H1 (cell line): ENCODE measurements at regions not wholly inside any gene's neighbourhood (a gene's known extent, or its start where the extent isn't known, plus 50 kb on each side); places are given as distances from the start of the nearest gene placed in this dataset.
"Not testable (repeated sequence)": the region's sequence is repeated elsewhere in the genome, so short reads cannot be mapped to it uniquely, and the experiment has no call there.

Experiments used
- CTCF ChIA-PET: fragments of 300-600 bp; sonication (Branson Sonifier 250); formaldehyde crosslinking; loops from one replicate; lab custom pipeline; 2021; ENCODE audit not compliant: partially characterized antibody; lab: Charles Lee
- POLR2A ChIA-PET: fragments of 300-600 bp; sonication (Branson Sonifier 250); formaldehyde crosslinking; loops from one replicate; lab custom pipeline; 2021; ENCODE audit warnings: inconsistent platforms; ENCODE audit not compliant: partially characterized antibody; lab: Charles Lee
- DNase-seq, 2 experiments: peaks; one replicate each; pipeline versions ENCODE4 v3.0.0 to v3.0.0-alpha.2; 2010 to 2022; ENCODE audit warnings: low spot score in 2 of 2, low read depth in 1 of 2, mixed read lengths in 1 of 2
- FAIRE-seq: peaks from 2 replicates; lab custom pipeline; 2011; peaks lifted over from hg19 to GRCh38; lab: Jason Lieb, UNC
- H2AFZ ChIP-seq: 2 replicates; pipeline ENCODE4 v1.8.1; 2012; ENCODE audit warnings: low read length, inconsistent platforms
- H2AK5ac ChIP-seq: 2 replicates; pipeline ENCODE4 v1.6.1; 2013; ENCODE audit warnings: low read depth, low read length
- H2BK120ac ChIP-seq: replicated peaks from 2 replicates; pipeline ENCODE3; 2013; ENCODE audit warnings: low read depth, low read length, inconsistent platforms
- H2BK12ac ChIP-seq: 2 replicates; pipeline ENCODE4 v1.6.1; 2013; ENCODE audit warnings: low read depth, low read length
- H2BK15ac ChIP-seq: 2 replicates; pipeline ENCODE4 v1.6.1; 2013; ENCODE audit warnings: low read length
- H2BK20ac ChIP-seq: 2 replicates; pipeline ENCODE4 v1.6.1; 2013; ENCODE audit warnings: low read length
- H2BK5ac ChIP-seq: 2 replicates; pipeline ENCODE4 v1.6.1; 2013; ENCODE audit warnings: low read depth, low read length
- H3K14ac ChIP-seq: 2 replicates; pipeline ENCODE4 v1.6.1; 2013; ENCODE audit warnings: inconsistent platforms; ENCODE audit not compliant: insufficient read length
- H3K18ac ChIP-seq: 2 replicates; pipeline ENCODE4 v1.6.1; 2013; ENCODE audit warnings: low read length; ENCODE audit errors: extremely low read depth
- H3K23ac ChIP-seq: 2 replicates; pipeline ENCODE4 v1.6.1; 2013; ENCODE audit warnings: inconsistent platforms; ENCODE audit not compliant: insufficient read length
- H3K23me2 ChIP-seq: 2 replicates; pipeline ENCODE4 v1.6.1; 2013; ENCODE audit warnings: low read depth, low read length
- H3K27ac ChIP-seq: 2 replicates; pipeline ENCODE4 v1.6.1; 2011; ENCODE audit warnings: low read depth, low read length, inconsistent platforms
- H3K27me3 ChIP-seq, 4 experiments: replicated peaks in 1 of 4; 1 replicate in 1 of 4; 2 replicates in 3 of 4; pipeline versions ENCODE4 v1.6.1 to v1.8.1; 2011 to 2013; ENCODE audit warnings: low read length in 3 of 4, mild to moderate bottlenecking in 3 of 4, inconsistent platforms in 2 of 4, mixed read lengths in 2 of 4, moderate library complexity in 1 of 4; ENCODE audit not compliant: control insufficient read depth in 3 of 4, insufficient read depth in 3 of 4; ENCODE audit errors: extremely low read depth in 1 of 4
- H3K36me3 ChIP-seq, 4 experiments: 2 replicates each; pipeline versions ENCODE4 v1.6.1 to v1.8.1; 2011 to 2013; ENCODE audit warnings: mild to moderate bottlenecking in 4 of 4, low read length in 3 of 4, moderate library complexity in 2 of 4, control low read depth in 1 of 4, inconsistent platforms in 1 of 4; ENCODE audit not compliant: insufficient read depth in 4 of 4, control insufficient read depth in 2 of 4
- H3K4ac ChIP-seq: replicated peaks from 2 replicates; pipeline ENCODE3; 2013; ENCODE audit warnings: low read length, low read depth, mixed read lengths, inconsistent platforms; ENCODE audit not compliant: insufficient read length
- H3K4me1 ChIP-seq, 4 experiments: replicated peaks in 1 of 4; 1 replicate in 1 of 4; 2 replicates in 3 of 4; pipeline versions ENCODE4 v1.6.1 to v1.8.1; 2011 to 2013; ENCODE audit warnings: low read length in 3 of 4, inconsistent platforms in 2 of 4, mixed read lengths in 1 of 4; ENCODE audit not compliant: insufficient read depth in 4 of 4, control insufficient read depth in 3 of 4
- H3K4me2 ChIP-seq, 2 experiments: 2 replicates each; pipeline versions ENCODE4 v1.6.1 to v1.8.1; 2011 to 2013; ENCODE audit warnings: low read depth in 2 of 2, low read length in 2 of 2, control low read depth in 1 of 2, inconsistent platforms in 1 of 2, mild to moderate bottlenecking in 1 of 2; ENCODE audit not compliant: insufficient read depth in 1 of 2
- H3K4me3 ChIP-seq, 4 experiments: fragments of 200-600, 300-600 bp in 1 of 4; sonication (generic), shearing (Covaris generic), sonication (Bioruptor Twin) in 1 of 4; 2 replicates each; pipeline versions ENCODE4 v1.5.1 to v1.8.1; 2011 to 2016; ENCODE audit warnings: low read length in 4 of 4, low read depth in 3 of 4, control low read depth in 2 of 4, inconsistent platforms in 2 of 4, mild to moderate bottlenecking in 2 of 4, mixed read lengths in 1 of 4, moderate library complexity in 1 of 4; ENCODE audit not compliant: insufficient read depth in 2 of 4; ENCODE audit errors: extremely low read depth in 1 of 4
- H3K56ac ChIP-seq: replicated peaks from 2 replicates; pipeline ENCODE3; 2013; ENCODE audit warnings: low read depth, mild to moderate bottlenecking, mixed read lengths, low read length, inconsistent platforms; ENCODE audit not compliant: insufficient read length
- H3K79me1 ChIP-seq: 2 replicates; pipeline ENCODE4 v1.6.1; 2013; ENCODE audit warnings: low read depth, low read length, control low read depth
- H3K79me2 ChIP-seq, 2 experiments: 2 replicates each; pipeline versions ENCODE4 v1.6.1 to v1.8.1; 2012 to 2013; ENCODE audit warnings: low read length in 2 of 2, mild to moderate bottlenecking in 2 of 2, inconsistent platforms in 1 of 2; ENCODE audit not compliant: insufficient read depth in 2 of 2, control insufficient read depth in 1 of 2
- H3K9ac ChIP-seq, 4 experiments: replicated peaks in 1 of 4; 1 replicate in 1 of 4; 2 replicates in 3 of 4; pipeline versions ENCODE4 v1.6.1 to v1.8.1; 2011 to 2013; ENCODE audit warnings: low read depth in 3 of 4, low read length in 3 of 4, control low read depth in 2 of 4, mild to moderate bottlenecking in 2 of 4, moderate library complexity in 2 of 4, inconsistent platforms in 1 of 4; ENCODE audit errors: extremely low read depth in 1 of 4
- H3K9me3 ChIP-seq, 2 experiments: 2 replicates each; pipeline versions ENCODE4 v1.6.1 to v1.8.1; 2012 to 2013; ENCODE audit warnings: mild to moderate bottlenecking in 2 of 2, moderate library complexity in 2 of 2, control low read depth in 1 of 2, inconsistent platforms in 1 of 2, low read depth in 1 of 2, low read length in 1 of 2, mixed read lengths in 1 of 2; ENCODE audit not compliant: insufficient read depth in 2 of 2
- H4K20me1 ChIP-seq, 2 experiments: replicated peaks in 1 of 2; 2 replicates each; pipeline versions ENCODE3 to v1.8.1; 2011 to 2013; ENCODE audit warnings: inconsistent platforms in 2 of 2, low read length in 2 of 2, mild to moderate bottlenecking in 1 of 2; ENCODE audit not compliant: insufficient read depth in 2 of 2, control insufficient read depth in 1 of 2
- H4K5ac ChIP-seq: 2 replicates; pipeline ENCODE4 v1.6.1; 2013; ENCODE audit warnings: low read length, low read depth, mixed read lengths, inconsistent platforms; ENCODE audit not compliant: insufficient read length
- H4K8ac ChIP-seq: 2 replicates; pipeline ENCODE4 v1.8.0; 2013; ENCODE audit warnings: mild to moderate bottlenecking, moderate library complexity, low read length, inconsistent platforms; ENCODE audit not compliant: insufficient read depth; ENCODE audit errors: extremely low read depth
- H4K91ac ChIP-seq: replicated peaks from 2 replicates; pipeline ENCODE3; 2013; ENCODE audit warnings: low read length, mixed read lengths, inconsistent platforms; ENCODE audit not compliant: insufficient read length
- WGBS, 2 experiments: shearing (Covaris generic) in 1 of 2; methylation state at CpG; one replicate each; pipeline versions ENCODE4 v1.1.6 to v1.1.7; 2013 to 2015; ENCODE audit warnings: low lambda C conversion rate in 2 of 2, mixed read lengths in 2 of 2, inconsistent platforms in 1 of 2, low coverage in 1 of 2, missing lambda C conversion rate in 1 of 2; ENCODE audit not compliant: insufficient replicate concordance in 2 of 2, insufficient coverage in 1 of 2, insufficient read length in 1 of 2; ENCODE audit errors: extremely low coverage in 1 of 2, missing lambda C conversion rate in 1 of 2; 5-methylcytosine and 5-hydroxymethylcytosine counted together

- H2BK120ac ChIP-seq, H3K4me3 ChIP-seq, H4K5ac ChIP-seq, H3K79me2 ChIP-seq, H3K79me1 ChIP-seq, H3K27ac ChIP-seq, CTCF ChIA-PET, H3K23me2 ChIP-seq, H2BK12ac ChIP-seq, H2BK5ac ChIP-seq, H4K91ac ChIP-seq, POLR2A ChIA-PET, H3K9ac ChIP-seq, H2BK15ac ChIP-seq, H2AK5ac ChIP-seq, FAIRE-seq, H3K56ac ChIP-seq, H2AFZ ChIP-seq, H3K27me3 ChIP-seq, H4K20me1 ChIP-seq, H4K8ac ChIP-seq, DNase-seq, H3K18ac ChIP-seq, H2BK20ac ChIP-seq, H3K36me3 ChIP-seq, H3K23ac ChIP-seq, H3K4me1 ChIP-seq, H3K14ac ChIP-seq, H3K4ac ChIP-seq, H3K4me2 ChIP-seq: not testable (repeated sequence)
- WGBS, 2 experiments, result 86% methylated on average over 7 of the region's 9 CpGs; no CpG with 5 or more reads in 1 of the 2 experiments
- H3K9me3 ChIP-seq, result peaks cover 11 to 13% of the 10 kb centered on the region in 2 experiments; a peak in 3 of 4 replicates
These were observed 295.9 kb downstream of the PDCD6IP start for GRCh38 chr3:34094280-34094679.
